HK-2 (cell line): ENCODE measurements at regions not wholly inside any gene's neighbourhood (a gene's known extent, or its start where the extent isn't known, plus 50 kb on each side); places are given as distances from the start of the nearest gene placed in this dataset.

Source experiments
- DNase-seq: peaks from one replicate; pipeline ENCODE4 v3.0.0-alpha.2; 2018; ENCODE audit not compliant: unreplicated experiment

GRCh38 chr4:18394656-18395055 lies 373.1 kb upstream of the LCORL start:
- DNase-seq: no peak

GRCh38 chr4:18391354-18391728 lies 369.8 kb upstream of the LCORL start:
- no peak for DNase-seq

GRCh38 chr4:18390655-18391353 lies 369.2 kb upstream of the LCORL start:
- peak; percentile 30 for DNase-seq

DNA sequence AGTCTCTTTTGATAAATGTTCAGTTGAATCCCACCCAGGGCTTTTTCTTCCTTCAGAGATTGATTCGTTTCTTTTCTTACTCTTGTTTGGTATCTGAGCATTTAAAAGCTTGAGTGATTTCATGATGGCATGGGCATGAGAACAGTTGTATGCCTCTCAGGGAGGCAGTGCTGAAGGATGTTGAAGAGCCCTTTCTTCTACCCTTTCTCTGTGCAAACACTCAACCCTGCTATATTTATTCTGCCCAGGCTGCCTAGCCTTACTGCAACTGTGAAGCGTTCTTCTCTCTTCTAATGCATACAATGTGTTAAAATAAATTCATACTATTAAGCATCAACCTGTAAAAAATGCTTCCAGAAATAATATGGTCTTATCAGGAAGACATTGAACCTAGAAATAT lies 367.6 kb upstream of the LCORL start:
- no peak for DNase-seq

GRCh38 chr4:18388039-18388438 lies 366.5 kb upstream of the LCORL start:
- no peak for DNase-seq

GRCh38 chr4:18381186-18381585 lies 359.6 kb upstream of the LCORL start:
- no peak for DNase-seq

DNA sequence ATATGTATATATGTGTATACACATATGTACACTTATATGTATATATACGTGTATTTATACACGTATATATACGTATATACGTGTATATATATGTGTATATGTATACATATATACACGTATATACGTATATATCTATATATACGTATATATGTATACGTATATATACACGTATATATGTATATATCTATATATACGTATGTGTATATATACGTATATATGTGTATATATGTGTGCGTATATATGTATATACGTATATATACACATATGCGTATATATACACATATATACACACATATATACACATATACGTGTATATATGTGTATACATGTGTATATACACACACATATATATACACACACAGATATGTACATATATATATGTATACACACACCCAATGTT lies 348.0 kb upstream of the LCORL start:
- no peak for DNase-seq

GRCh38 chr4:18366892-18367291 lies 345.3 kb upstream of the LCORL start:
- DNase-seq: peak; percentile 1

DNA sequence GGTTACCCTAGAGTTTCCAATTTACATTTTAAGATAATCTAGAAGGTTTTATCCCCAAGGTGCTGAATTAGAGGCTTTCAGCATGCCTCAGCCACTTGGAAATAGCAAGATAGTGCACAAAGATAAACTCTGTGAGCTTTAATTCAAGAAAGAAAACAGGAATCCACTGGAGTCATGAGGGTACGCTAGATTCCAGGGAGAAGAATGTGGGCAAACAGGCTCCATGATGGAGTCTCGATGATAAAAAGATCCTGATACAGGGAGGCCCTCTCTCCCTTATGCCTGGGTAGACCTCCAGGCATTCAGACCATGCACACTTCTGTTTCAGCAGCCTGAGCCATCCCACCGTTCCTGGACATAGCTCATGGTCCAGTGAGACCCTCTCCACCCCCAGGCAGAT lies 344.6 kb upstream of the LCORL start:
- DNase-seq: no peak

DNA sequence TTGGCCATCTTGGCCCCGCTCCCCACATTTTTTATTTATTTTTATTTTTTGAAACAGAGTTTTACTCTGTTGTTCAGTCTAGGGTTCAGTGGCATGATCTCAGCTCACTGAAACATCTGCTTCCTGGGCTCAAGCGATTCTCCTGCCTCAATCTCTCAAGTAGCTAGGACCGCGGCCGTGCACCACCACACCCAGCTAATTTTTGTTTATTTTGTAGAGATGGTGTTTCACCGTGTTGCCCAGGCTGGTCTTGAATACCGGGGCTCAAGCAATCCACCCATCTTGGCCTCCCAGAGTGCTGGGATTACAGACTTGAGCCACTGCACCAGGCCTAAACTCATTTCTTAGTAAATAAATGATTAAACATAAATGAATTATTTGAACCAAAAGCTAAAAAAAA lies 322.0 kb upstream of the LCORL start:
- no peak for DNase-seq

- no peak for DNase-seq
These were observed 321.3 kb upstream of the LCORL start for GRCh38 chr4:18342847-18343246.

DNA sequence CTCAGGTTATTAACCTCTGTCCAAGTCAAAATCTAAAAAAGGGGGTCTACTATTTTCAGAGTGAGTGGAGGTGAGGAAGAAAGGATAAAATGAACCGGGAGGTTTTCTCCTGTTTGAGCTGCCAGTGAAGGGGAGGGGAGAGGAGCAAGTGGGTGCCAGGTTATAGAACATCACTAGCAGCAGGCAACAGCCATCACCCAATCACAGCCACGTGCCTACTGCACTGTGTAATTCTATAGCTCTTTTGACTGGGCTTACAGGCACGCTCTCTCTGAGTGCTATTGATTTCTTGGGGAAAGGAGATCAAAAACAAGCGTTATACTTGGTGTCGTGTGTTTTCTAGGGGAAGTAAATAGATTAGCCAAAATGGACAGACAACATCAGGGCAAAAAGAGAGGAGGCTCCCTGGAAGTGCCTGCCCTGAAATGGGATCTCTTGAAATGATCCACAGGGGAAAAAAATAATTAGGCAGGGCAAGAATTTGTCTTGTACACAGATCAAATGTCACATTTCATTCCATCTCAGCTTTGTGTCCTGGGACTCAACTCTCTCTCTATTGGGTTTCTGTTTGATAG lies 300.5 kb upstream of the LCORL start:
- no peak for DNase-seq

DNA sequence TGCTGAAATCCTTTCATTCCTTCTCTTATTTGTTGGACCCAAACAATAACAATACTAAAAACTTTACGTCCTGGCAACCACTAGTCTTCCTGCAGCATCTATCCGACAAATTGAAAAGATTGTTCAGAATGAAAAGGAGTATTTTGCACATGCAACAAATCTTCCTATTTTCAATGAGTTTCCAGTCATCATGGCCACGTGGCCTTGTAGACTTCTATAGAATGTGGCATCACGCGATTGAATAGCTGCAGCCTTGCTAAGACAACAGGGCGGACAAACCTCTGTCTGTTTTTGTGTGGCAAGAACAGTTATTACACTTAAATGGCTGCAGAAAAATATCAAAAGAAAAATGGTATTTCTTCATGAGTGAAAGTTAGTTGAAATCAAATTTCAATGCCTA lies 297.9 kb upstream of the LCORL start:
- no peak for DNase-seq

DNA sequence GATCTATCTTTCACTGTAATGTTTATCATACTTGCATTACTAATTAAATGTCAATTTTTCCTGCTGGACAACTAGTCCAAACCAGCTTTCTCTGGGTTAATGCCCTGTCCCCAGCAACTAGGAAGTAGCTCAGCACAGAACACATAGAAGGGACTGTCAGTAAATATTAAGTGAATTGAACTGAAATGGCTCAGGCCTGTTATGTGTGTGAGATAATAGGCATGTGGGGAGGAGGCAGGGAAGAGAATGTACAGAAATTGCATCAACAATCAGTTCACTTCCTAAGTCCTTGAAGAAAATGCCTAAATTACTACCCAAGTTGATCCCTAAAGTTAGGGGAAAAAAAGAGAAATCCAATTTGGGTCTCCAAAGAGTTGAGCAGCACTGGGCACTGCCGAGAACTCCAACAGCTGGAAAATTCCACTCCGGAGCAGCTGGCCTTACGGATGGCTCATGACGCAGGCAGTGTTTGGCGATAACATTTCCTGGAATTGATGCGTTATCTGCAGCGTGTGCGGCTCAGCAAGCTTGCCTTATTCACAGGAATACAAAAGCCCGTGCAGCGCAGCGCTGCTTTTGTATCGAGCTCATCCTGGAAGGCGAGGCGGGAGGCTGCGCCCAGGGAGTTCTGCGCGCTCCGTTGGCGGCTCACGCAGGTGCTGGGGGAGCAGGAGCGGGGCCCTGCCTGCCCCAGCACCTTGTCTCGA lies 297.3 kb upstream of the LCORL start:
- no peak for DNase-seq

DNA sequence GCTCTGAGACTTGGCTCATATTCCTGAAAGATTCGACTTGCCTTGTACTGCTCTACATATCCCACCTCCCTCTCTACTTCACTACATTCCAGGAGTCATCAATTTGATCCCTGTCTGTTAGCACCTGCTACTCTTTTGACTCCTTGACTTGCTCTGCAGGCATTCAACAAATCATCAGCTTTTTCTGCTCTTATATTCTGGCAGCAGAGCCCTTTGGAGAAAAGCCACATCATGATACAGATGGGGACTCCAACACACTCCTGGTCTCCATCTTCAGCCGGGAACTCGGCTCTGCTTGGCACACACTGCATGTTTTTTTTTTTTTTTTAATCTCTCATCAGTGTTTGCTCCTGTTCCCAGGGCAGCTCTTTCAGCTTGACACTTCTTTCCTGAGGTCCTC lies 293.2 kb upstream of the LCORL start:
- DNase-seq: no peak

DNA sequence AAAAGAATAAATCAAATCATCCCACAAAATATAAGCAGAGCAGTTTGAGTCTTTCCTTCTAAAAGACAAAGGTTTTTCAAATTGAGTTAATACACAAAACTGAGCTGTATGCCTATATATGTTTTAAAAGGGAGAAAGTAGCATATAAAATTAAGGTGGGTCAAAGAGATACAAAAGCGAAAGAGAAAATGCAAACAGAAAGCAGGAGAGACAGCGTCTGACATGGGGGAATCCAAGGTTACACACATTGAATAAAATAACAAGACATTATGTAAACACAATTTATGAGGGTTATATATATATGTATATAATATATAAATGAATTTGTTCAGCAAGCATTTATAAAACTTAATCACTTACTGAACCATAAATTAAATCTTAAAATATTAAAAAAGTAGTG lies 276.1 kb upstream of the LCORL start:
- no peak for DNase-seq

DNA sequence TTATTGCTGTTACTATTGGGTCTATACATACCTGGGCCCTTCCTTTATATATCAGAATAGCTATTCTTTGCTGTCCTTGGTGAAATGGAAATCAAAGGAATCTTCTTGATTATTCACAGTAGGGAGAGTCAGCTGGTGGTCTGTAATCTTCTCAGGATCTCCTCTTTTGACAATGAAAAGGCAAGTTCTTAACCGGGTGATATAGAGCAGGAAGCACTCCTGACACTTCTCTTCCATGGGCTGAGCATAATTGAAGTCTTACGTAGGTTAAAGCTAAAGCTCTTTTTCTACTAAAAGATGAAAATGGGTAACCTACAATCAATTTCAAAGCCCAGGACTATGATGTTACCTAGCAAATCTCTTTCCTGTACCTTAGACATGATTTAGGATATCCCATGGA lies 274.9 kb upstream of the LCORL start:
- DNase-seq: no peak

- no peak for DNase-seq
These were observed 273.3 kb upstream of the LCORL start for GRCh38 chr4:18294846-18295245.

DNA sequence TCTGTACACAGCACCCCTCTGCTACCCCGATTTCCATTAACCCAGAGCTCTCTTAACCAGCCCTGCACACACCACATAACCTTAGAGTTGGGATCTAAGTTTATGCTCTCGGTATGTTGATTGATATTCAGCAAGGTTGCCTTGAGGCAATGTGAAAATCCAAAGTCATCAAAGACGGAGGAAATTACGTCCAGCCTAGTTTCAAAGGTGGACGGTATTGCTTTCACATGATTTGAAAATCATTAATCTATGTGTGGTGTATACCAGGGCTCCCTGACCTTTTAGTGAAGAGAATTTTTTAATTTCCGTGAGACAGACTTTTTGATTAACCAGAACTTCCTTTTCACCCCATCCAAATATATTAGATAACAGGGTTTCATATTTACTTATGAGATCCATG lies 272.5 kb upstream of the LCORL start:
- DNase-seq: no peak

GRCh38 chr4:18292411-18292810 lies 270.9 kb upstream of the LCORL start:
- DNase-seq: no peak

DNA sequence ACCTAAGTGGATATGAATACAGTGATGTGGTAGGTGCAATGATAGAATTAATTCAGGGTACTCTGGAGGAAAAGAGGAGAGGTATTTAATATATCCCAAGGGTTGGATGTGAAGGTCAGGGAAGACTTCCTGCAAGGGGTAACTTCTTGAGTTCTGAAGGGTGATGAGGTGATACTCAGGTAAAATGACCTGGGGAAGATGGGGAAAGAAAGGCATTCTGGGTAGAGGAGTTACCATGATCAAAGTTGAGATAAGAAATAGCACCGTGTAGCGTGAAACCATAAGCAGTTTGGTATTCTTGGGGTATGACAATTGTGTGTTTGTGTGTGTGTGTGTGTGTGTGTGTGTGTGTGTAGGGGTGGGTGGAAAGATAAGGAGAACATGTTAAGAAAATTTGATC lies 270.4 kb upstream of the LCORL start:
- no peak for DNase-seq

- no peak for DNase-seq
These were observed 269.7 kb upstream of the LCORL start for GRCh38 chr4:18291256-18291655.

DNA sequence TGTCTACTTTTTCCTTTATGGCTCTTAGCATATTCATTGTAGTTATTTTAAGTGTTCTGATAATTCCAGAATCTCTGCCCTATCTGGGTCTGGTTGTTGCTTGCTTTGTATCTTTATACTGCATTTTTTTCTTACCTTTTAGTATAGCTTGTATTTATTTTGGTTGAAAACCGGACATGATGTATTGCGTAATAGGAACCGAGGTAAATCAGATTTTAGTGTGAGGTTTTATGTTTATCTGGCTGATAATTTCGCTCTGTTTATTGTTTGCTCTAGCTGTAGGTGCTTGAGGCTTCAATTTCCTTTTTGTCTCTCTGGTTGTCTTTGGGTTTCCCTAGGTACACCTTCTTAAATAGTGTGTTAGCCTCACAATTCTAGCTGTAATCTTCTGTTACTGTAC lies 263.8 kb upstream of the LCORL start:
- no peak for DNase-seq

DNA sequence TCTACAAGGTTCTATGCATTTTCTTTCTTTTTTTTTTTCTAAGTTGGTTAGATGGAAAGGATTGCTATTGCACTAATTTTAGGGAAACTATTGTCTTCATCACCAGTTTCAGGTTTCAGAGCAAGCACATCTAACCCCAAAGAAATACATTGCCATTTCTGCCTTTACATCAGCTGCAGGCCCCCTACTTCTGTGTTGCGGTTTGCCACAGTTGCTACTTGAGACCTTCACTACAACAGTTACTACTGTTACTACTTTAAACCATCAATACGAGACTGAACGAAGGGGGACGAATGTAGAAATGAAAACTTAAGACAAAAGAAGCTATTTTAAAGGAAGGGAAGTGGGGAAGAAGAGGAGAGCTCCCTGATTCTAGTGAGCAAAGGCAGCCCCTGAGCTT lies 256.7 kb upstream of the LCORL start:
- DNase-seq: no peak
